GM12878 (cell line): ENCODE measurements at regions not wholly inside any gene's neighbourhood (a gene's known extent, or its start where the extent isn't known, plus 50 kb on each side); places are given as distances from the start of the nearest gene placed in this dataset.

Experiments used
- CREB1 ChIP-seq: IDR thresholded peaks from 2 replicates; pipeline ENCODE4 v1.6.1; 2012; ENCODE audit warnings: low read depth, mild to moderate bottlenecking, inconsistent platforms
- CREM ChIP-seq: IDR thresholded peaks from 2 replicates; pipeline ENCODE4 v1.6.1; 2014; ENCODE audit warnings: antibody characterized with exemption, low read depth
- DPF2 ChIP-seq: fragments of 450-650 bp; IDR thresholded peaks from 2 replicates; pipeline ENCODE4 v1.6.1; 2017; ENCODE audit warnings: mild to moderate bottlenecking
- EP300 ChIP-seq, 2 experiments: fragments of 150-350 bp in 1 of 2; IDR thresholded peaks; 2 replicates each; pipeline ENCODE4 v1.6.1; 2011 to 2012; ENCODE audit warnings: low read depth in 2 of 2, low read length in 2 of 2, borderline replicate concordance in 1 of 2, improper control_type of control experiment in 1 of 2, inconsistent platforms in 1 of 2; ENCODE audit not compliant: control insufficient read depth in 1 of 2
- ETV6 ChIP-seq, 2 experiments: fragments of 450-650 bp in 1 of 2; IDR thresholded peaks in 1 of 2; conservative IDR thresholded peaks in 1 of 2; 2 replicates each; pipeline ENCODE4 v1.6.1; 2014; ENCODE audit warnings: antibody characterized with exemption in 1 of 2, borderline replicate concordance in 1 of 2, low read depth in 1 of 2, mild to moderate bottlenecking in 1 of 2, moderate library complexity in 1 of 2
- HDAC6 ChIP-seq: fragments of 200-600 bp; sonication (generic); IDR thresholded peaks from one replicate; pipeline ENCODE4 v1.8.0; 2017; ENCODE audit warnings: antibody characterized with exemption; ENCODE audit not compliant: unreplicated experiment
- HDGF ChIP-seq: fragments of 450-650 bp; IDR thresholded peaks from 2 replicates; pipeline ENCODE4 v1.6.1; 2016; ENCODE audit warnings: antibody characterized with exemption
- JUND ChIP-seq: IDR thresholded peaks from 2 replicates; pipeline ENCODE4 v1.6.1; 2012; ENCODE audit warnings: low read depth, mild to moderate bottlenecking, low read length, improper control_type of control experiment, moderate library complexity
- MTA3 ChIP-seq: IDR thresholded peaks from 2 replicates; pipeline ENCODE4 v1.6.1; 2012; ENCODE audit warnings: low read length, inconsistent platforms, borderline replicate concordance
- RCOR1 ChIP-seq: conservative IDR thresholded peaks from 2 replicates; pipeline ENCODE4 v1.6.1; 2012; ENCODE audit warnings: low read depth, low read length, improper control_type of control experiment
- RUNX3 ChIP-seq: IDR thresholded peaks from 2 replicates; pipeline ENCODE4 v1.6.1; 2012; ENCODE audit warnings: low read length, inconsistent platforms
- TAF1 ChIP-seq: IDR thresholded peaks from 2 replicates; pipeline ENCODE4 v1.6.1; 2011; ENCODE audit warnings: mild to moderate bottlenecking, low read depth, low read length, borderline replicate concordance
- ZNF24 ChIP-seq: fragments of 450-650 bp; IDR thresholded peaks from 2 replicates; pipeline ENCODE4 v1.6.1; 2017; ENCODE audit warnings: antibody characterized with exemption, mild to moderate bottlenecking
- ZNF274 ChIP-seq: IDR thresholded peaks from one replicate; pipeline ENCODE4 v1.8.0; 2011; ENCODE audit not compliant: insufficient read length, insufficient read depth
- ZNF592 ChIP-seq: fragments of 450-650 bp; IDR thresholded peaks from 2 replicates; pipeline ENCODE4 v1.6.1; 2017; ENCODE audit warnings: mild to moderate bottlenecking, moderate library complexity
- TF ChIP-seq, protein P1 (sequence below): fragments of 450-650 bp; IDR thresholded peaks from 2 replicates; pipeline ENCODE4 v1.6.1; 2017; ENCODE audit warnings: low read depth, mild to moderate bottlenecking, moderate library complexity
- TF ChIP-seq, protein P2 (sequence below): fragments of 450-650 bp; IDR thresholded peaks from 2 replicates; pipeline ENCODE4 v1.6.1; 2017; ENCODE audit warnings: mild to moderate bottlenecking
- TF ChIP-seq, protein P3 (sequence below): fragments of 150-350 bp; IDR thresholded peaks from 2 replicates; pipeline ENCODE4 v1.6.1; 2016; ENCODE audit warnings: low read depth, low read length

DNA sequence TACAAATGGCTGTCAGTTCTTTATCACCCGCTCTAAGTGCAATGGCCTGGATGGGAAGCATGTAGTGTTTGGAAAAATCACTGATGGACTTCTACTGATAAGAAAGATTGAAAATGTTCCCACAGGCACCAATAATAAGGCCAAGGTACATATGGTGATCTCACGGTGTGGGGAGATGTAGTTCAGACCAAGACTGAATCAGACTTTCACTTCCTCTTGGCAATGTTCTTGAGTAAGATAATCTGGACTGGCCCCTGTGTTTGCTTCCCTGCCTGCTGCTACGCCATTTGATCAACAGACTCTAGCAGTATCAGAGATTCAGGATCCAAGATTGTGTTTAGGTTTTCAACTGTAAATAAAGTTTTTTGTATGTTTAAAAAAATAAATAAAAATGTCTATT is 682.2 kb upstream of the AMOT start (continued):
- TF ChIP-seq ETV6 (conservative IDR thresholded peaks at IDR 0.05 in 1 of 2, IDR thresholded peaks at IDR 0.05 in 1 of 2; ENCODE audit: borderline replicate concordance in 1 of 2, low read depth in 1 of 2) = no peak
- TF ChIP-seq, protein P1, sequence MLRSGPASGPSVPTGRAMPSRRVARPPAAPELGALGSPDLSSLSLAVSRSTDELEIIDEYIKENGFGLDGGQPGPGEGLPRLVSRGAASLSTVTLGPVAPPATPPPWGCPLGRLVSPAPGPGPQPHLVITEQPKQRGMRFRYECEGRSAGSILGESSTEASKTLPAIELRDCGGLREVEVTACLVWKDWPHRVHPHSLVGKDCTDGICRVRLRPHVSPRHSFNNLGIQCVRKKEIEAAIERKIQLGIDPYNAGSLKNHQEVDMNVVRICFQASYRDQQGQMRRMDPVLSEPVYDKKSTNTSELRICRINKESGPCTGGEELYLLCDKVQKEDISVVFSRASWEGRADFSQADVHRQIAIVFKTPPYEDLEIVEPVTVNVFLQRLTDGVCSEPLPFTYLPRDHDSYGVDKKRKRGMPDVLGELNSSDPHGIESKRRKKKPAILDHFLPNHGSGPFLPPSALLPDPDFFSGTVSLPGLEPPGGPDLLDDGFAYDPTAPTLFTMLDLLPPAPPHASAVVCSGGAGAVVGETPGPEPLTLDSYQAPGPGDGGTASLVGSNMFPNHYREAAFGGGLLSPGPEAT = peak; percentile 52; the same call in 1 of the 2 replicates
- peak; percentile 81 for TF ChIP-seq DPF2
- TF ChIP-seq ZNF24 = no peak
- TF ChIP-seq TAF1 = no peak
- TF ChIP-seq, protein P2, sequence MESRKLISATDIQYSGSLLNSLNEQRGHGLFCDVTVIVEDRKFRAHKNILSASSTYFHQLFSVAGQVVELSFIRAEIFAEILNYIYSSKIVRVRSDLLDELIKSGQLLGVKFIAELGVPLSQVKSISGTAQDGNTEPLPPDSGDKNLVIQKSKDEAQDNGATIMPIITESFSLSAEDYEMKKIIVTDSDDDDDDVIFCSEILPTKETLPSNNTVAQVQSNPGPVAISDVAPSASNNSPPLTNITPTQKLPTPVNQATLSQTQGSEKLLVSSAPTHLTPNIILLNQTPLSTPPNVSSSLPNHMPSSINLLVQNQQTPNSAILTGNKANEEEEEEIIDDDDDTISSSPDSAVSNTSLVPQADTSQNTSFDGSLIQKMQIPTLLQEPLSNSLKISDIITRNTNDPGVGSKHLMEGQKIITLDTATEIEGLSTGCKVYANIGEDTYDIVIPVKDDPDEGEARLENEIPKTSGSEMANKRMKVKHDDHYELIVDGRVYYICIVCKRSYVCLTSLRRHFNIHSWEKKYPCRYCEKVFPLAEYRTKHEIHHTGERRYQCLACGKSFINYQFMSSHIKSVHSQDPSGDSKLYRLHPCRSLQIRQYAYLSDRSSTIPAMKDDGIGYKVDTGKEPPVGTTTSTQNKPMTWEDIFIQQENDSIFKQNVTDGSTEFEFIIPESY = no peak
- TF ChIP-seq, protein P3, sequence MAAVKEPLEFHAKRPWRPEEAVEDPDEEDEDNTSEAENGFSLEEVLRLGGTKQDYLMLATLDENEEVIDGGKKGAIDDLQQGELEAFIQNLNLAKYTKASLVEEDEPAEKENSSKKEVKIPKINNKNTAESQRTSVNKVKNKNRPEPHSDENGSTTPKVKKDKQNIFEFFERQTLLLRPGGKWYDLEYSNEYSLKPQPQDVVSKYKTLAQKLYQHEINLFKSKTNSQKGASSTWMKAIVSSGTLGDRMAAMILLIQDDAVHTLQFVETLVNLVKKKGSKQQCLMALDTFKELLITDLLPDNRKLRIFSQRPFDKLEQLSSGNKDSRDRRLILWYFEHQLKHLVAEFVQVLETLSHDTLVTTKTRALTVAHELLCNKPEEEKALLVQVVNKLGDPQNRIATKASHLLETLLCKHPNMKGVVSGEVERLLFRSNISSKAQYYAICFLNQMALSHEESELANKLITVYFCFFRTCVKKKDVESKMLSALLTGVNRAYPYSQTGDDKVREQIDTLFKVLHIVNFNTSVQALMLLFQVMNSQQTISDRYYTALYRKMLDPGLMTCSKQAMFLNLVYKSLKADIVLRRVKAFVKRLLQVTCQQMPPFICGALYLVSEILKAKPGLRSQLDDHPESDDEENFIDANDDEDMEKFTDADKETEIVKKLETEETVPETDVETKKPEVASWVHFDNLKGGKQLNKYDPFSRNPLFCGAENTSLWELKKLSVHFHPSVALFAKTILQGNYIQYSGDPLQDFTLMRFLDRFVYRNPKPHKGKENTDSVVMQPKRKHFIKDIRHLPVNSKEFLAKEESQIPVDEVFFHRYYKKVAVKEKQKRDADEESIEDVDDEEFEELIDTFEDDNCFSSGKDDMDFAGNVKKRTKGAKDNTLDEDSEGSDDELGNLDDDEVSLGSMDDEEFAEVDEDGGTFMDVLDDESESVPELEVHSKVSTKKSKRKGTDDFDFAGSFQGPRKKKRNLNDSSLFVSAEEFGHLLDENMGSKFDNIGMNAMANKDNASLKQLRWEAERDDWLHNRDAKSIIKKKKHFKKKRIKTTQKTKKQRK = no peak
- TF ChIP-seq EP300 (IDR thresholded peaks at IDR 0.05; ENCODE audit: borderline replicate concordance in 1 of 2, control insufficient read depth in 1 of 2, low read depth in 2 of 2, low read length in 2 of 2) = peak in 1 of 2 experiments; percentile 79; a peak in 2 of 4 replicates
- TF ChIP-seq HDAC6 = no peak
- no peak for TF ChIP-seq ZNF274
- TF ChIP-seq CREM = no peak
- no peak for TF ChIP-seq ZNF592
- TF ChIP-seq CREB1 = no peak
- no peak for TF ChIP-seq HDGF
- TF ChIP-seq RUNX3 = peak; percentile 44; the same call in 1 of the 2 replicates
- TF ChIP-seq JUND = no peak
- TF ChIP-seq MTA3 = no peak
- no peak for TF ChIP-seq RCOR1
